LNCaP clone FGC (cell line): ENCODE measurements at regions not wholly inside any gene's neighbourhood (a gene's known extent, or its start where the extent isn't known, plus 50 kb on each side); places are given as distances from the start of the nearest gene placed in this dataset.
A peak's percentile ranks its signal among the peaks of the same experiment; 100 is the strongest.

Experiments
- DNase-seq: peaks from one replicate; pipeline ENCODE4 v3.0.0-alpha.2; 2011; ENCODE audit warnings: low read depth
- H3K4me3 ChIP-seq: 2 replicates; pipeline ENCODE4 v1.5.1; 2011; ENCODE audit warnings: mild to moderate bottlenecking, low read depth, low read length, control low read depth
- CTCF ChIP-seq: IDR thresholded peaks from 2 replicates; pipeline ENCODE4 v1.5.1; 2012; ENCODE audit warnings: mild to moderate bottlenecking; ENCODE audit not compliant: control insufficient read depth, insufficient read depth; ENCODE audit errors: extremely low read depth

GRCh38 chr1:244920911-244921761, 56.8 kb upstream of the HNRNPU start:
- no peak overlapping the region for H3K4me3 ChIP-seq
- DNase-seq, result no peak
- TF ChIP-seq CTCF, result no peak

- no peak for TF ChIP-seq CTCF
- no peak for DNase-seq
- peak overlapping the region; percentile 50 for H3K4me3 ChIP-seq
Measured at GRCh38 chr1:244919320-244920282, 55.3 kb upstream of the HNRNPU start.

- DNase-seq, result no peak
- peak overlapping the region; percentile 50 for H3K4me3 ChIP-seq
- TF ChIP-seq CTCF, result no peak
Measured at GRCh38 chr1:244918421-244919319, 54.3 kb upstream of the HNRNPU start.

GRCh38 chr1:244917073-244917670, 52.8 kb upstream of the HNRNPU start:
- no peak overlapping the region for H3K4me3 ChIP-seq
- DNase-seq, result no peak

GRCh38 chr1:244915736-244916135, 51.4 kb upstream of the HNRNPU start:
- no peak overlapping the region for H3K4me3 ChIP-seq
- DNase-seq, result no peak
- TF ChIP-seq CTCF, result no peak

More at GRCh38 chr1:244917073-244917670, 52.8 kb upstream of the HNRNPU start:
- no peak for TF ChIP-seq CTCF

- H3K4me3 ChIP-seq, result no peak overlapping the region
- TF ChIP-seq CTCF, result no peak
- no peak for DNase-seq
Measured at GRCh38 chr1:244914761-244915160, 50.4 kb upstream of the HNRNPU start.
